Suprapubic skin (tissue), 4 donors: ENCODE measurements at regions not wholly inside any gene's neighbourhood (a gene's known extent, or its start where the extent isn't known, plus 50 kb on each side); places are given as distances from the start of the nearest gene placed in this dataset.

ENCODE experiments used
- DNase-seq, 2 donors: peaks; one replicate each; pipeline ENCODE4 v3.0.0-alpha.2; 2019; ENCODE audit warnings: low spot score in 2 of 2
- H3K27ac ChIP-seq: fragments of 200-600 bp; sonication (generic); one replicate; pipeline ENCODE4 v1.5.1; 2019
- H3K27me3 ChIP-seq: fragments of 200-600 bp; sonication (generic); one replicate; pipeline ENCODE4 v1.5.1; 2019
- H3K36me3 ChIP-seq: fragments of 200-600 bp; sonication (generic); one replicate; pipeline ENCODE4 v1.5.1; 2019
- H3K4me1 ChIP-seq: fragments of 200-600 bp; sonication (generic); one replicate; pipeline ENCODE4 v1.5.1; 2019
- H3K4me3 ChIP-seq: fragments of 200-600 bp; sonication (generic); one replicate; pipeline ENCODE4 v1.5.1; 2019; ENCODE audit warnings: mild to moderate bottlenecking
- H3K9me3 ChIP-seq: fragments of 200-600 bp; sonication (generic); one replicate; pipeline ENCODE4 v1.5.1; 2019
- EP300 ChIP-seq: sonication (generic); formaldehyde crosslinking; IDR thresholded peaks from one replicate; pipeline ENCODE4 v1.6.1; 2017; ENCODE audit warnings: antibody characterized with exemption
- POLR2A ChIP-seq, 2 donors: fragments of 450-650 bp; IDR thresholded peaks; one replicate each; pipeline ENCODE4 v1.6.1; 2017; ENCODE audit warnings: antibody characterized with exemption in 2 of 2, mild to moderate bottlenecking in 2 of 2, moderate library complexity in 2 of 2
- POLR2AphosphoS5 ChIP-seq, 3 donors: sonication (generic); formaldehyde crosslinking; IDR thresholded peaks; one replicate each; pipeline ENCODE4 v1.6.1; 2017; ENCODE audit warnings: antibody characterized with exemption in 3 of 3
- WGBS: methylation state at CpG from one replicate; pipeline ENCODE4 v1.1.5; 2018; 5-methylcytosine and 5-hydroxymethylcytosine counted together
- TF ChIP-seq, protein P1 (sequence below), 2 donors: fragments of 200-600 bp in 1 of 2; fragments of 450-650 bp in 1 of 2; sonication (generic) in 1 of 2; IDR thresholded peaks; one replicate each; pipeline ENCODE4 v1.5.1; 2016 to 2019; ENCODE audit warnings: antibody characterized with exemption in 2 of 2, mild to moderate bottlenecking in 1 of 2, moderate library complexity in 1 of 2

DNA sequence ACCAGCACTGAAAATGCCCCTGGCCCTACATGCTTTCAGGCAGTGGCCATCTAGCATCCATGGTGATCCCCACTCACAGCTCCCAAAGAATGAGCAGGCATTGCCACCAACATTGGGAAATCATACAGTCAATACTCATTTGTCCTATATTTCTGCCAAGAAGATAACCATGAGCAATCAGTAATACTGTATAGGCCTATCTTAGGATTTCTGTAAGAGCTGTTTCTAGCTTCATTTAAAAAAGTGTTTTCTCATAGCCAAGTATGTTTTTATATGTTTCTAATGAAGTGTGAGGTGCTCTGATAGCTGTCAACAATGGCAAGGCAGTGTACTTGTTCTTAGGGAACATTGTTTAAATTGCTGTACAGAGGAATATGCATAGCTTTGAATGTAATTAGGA, 428.7 kb downstream of the FGF9 start:
- H3K36me3 ChIP-seq = no peaks in the 10 kb centered on the region
- DNase-seq = no peak
- H3K4me3 ChIP-seq = no peak overlapping the region
- H3K27me3 ChIP-seq = no peaks in the 10 kb centered on the region
- no peak overlapping the region for H3K27ac ChIP-seq
- TF ChIP-seq POLR2AphosphoS5 (IDR thresholded peaks at IDR 0.05) (no peak), POLR2A (IDR thresholded peaks at IDR 0.05) (no peak), EP300 (no peak)
- TF ChIP-seq, protein P1, sequence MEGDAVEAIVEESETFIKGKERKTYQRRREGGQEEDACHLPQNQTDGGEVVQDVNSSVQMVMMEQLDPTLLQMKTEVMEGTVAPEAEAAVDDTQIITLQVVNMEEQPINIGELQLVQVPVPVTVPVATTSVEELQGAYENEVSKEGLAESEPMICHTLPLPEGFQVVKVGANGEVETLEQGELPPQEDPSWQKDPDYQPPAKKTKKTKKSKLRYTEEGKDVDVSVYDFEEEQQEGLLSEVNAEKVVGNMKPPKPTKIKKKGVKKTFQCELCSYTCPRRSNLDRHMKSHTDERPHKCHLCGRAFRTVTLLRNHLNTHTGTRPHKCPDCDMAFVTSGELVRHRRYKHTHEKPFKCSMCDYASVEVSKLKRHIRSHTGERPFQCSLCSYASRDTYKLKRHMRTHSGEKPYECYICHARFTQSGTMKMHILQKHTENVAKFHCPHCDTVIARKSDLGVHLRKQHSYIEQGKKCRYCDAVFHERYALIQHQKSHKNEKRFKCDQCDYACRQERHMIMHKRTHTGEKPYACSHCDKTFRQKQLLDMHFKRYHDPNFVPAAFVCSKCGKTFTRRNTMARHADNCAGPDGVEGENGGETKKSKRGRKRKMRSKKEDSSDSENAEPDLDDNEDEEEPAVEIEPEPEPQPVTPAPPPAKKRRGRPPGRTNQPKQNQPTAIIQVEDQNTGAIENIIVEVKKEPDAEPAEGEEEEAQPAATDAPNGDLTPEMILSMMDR (IDR thresholded peaks at IDR 0.05) = no peak
- peaks cover 2% of the 10 kb centered on the region for H3K4me1 ChIP-seq
- no peaks in the 10 kb centered on the region for H3K9me3 ChIP-seq

- WGBS = 64% methylated on average over 1 of the region's 1 CpG
- no peaks in the 10 kb centered on the region for H3K27me3 ChIP-seq
- peaks cover 2% of the 10 kb centered on the region for H3K4me1 ChIP-seq
- H3K36me3 ChIP-seq = no peaks in the 10 kb centered on the region
- H3K4me3 ChIP-seq = no peak overlapping the region
- no peak for DNase-seq
- no peak overlapping the region for H3K27ac ChIP-seq
- TF ChIP-seq, protein P1 (IDR thresholded peaks at IDR 0.05) = no peak
- no peak for TF ChIP-seq EP300
- H3K9me3 ChIP-seq = no peaks in the 10 kb centered on the region
Observed at GRCh38 chr13:22102271-22102670, 431.4 kb downstream of the FGF9 start.

DNA sequence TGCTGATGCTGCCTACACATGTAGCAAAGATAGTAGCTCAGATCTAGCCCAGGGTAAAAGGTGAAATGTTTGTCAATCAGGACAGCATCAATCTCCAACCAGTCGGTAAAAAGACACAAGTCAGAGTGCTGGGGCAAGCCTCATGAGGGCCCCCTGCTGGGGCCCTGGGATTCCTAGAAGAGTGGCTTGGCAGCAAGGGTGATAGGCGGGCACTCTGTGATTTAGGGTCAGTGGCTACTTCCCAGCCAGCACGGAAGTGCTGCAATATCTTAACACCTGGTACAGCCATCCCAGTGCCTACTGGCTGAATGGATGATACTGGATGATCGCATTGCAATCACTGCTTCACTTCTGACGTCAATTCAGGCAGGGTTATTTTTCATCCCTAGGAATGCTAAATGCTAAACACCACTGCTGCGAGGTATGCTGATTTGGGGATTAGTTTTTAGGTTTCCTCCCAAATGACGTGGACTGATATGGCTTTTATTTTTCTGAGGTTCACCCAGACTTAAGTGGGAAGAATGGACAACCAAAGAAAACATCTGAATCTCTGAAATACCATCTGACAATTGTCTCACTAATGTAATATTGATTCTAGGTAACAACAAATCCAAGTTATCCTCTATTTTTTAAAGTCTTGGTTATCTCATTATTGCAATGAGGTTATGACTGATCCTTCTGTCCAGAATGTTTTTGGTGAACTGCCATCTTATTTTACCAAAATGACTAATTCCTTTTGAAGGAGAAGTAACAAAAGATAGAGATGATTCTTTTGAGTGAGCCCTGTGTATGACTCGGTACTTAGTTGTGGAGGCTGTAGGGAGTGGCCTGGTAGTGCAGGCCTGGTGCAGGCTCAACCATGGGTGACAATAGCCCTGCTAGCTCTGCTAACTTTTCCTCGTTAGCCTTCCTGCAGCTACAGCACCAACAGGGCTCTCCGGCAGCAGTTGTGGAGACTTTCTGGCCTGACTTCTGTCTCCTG, 432.5 kb downstream of the FGF9 start:
- H3K4me1 ChIP-seq = peaks cover 9% of the 10 kb centered on the region
- DNase-seq = no peak
- WGBS = 78% methylated on average over 10 of the region's 10 CpGs
- TF ChIP-seq POLR2A (IDR thresholded peaks at IDR 0.05) = no peak
- no peak for TF ChIP-seq POLR2AphosphoS5 (IDR thresholded peaks at IDR 0.05)
- TF ChIP-seq EP300 = no peak
- TF ChIP-seq, protein P1 (IDR thresholded peaks at IDR 0.05) = no peak
- H3K9me3 ChIP-seq = no peaks in the 10 kb centered on the region
- H3K27me3 ChIP-seq = no peaks in the 10 kb centered on the region
- no peak overlapping the region for H3K4me3 ChIP-seq
- no peaks in the 10 kb centered on the region for H3K36me3 ChIP-seq
- no peak overlapping the region for H3K27ac ChIP-seq

DNA sequence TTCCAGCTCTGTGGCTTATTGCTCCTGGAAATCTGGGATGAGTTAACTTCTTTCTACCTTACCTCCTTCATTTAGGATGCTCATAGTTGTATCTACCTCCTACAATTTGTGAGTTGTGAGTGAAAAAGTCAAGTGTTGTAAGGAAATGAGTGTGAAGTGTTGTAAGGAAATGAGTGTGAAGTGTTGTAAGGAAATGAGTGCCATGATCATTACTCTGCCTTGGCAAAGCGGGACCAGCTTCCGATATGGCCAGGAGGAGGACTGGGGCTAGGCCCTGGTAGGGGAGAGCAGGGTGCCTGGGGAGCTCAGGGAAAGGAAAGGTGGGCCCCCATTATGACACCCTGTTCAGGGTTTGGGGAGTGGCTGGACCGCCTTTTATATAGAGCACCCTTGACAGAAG, 435.2 kb downstream of the FGF9 start:
- DNase-seq = no peak
- no peak overlapping the region for H3K4me3 ChIP-seq
- TF ChIP-seq POLR2AphosphoS5 (IDR thresholded peaks at IDR 0.05) (no peak), EP300 (no peak), POLR2A (IDR thresholded peaks at IDR 0.05) (no peak)
- TF ChIP-seq, protein P1 (IDR thresholded peaks at IDR 0.05) = no peak
- H3K9me3 ChIP-seq = no peaks in the 10 kb centered on the region
- H3K4me1 ChIP-seq = peaks cover 9% of the 10 kb centered on the region
- H3K36me3 ChIP-seq = no peaks in the 10 kb centered on the region
- H3K27me3 ChIP-seq = no peaks in the 10 kb centered on the region
- WGBS = 98% methylated on average over 3 of the region's 3 CpGs
- no peak overlapping the region for H3K27ac ChIP-seq

GRCh38 chr13:22107549-22107948, 436.7 kb downstream of the FGF9 start:
- Histone ChIP-seq H3K36me3 (no peaks in the 10 kb centered on the region), H3K27ac (no peak overlapping the region), H3K27me3 (no peaks in the 10 kb centered on the region), H3K4me3 (no peak overlapping the region), H3K4me1 (peaks cover 7% of the 10 kb centered on the region), H3K9me3 (no peaks in the 10 kb centered on the region)
- 61% methylated on average over 4 of the region's 4 CpGs for WGBS
- no peak for DNase-seq
- TF ChIP-seq POLR2A (IDR thresholded peaks at IDR 0.05) (no peak), POLR2AphosphoS5 (IDR thresholded peaks at IDR 0.05) (no peak), EP300 (no peak)
- TF ChIP-seq, protein P1 (IDR thresholded peaks at IDR 0.05) = no peak
